Skin of body (tissue), 1 donor: ENCODE measurements at regions not wholly inside any gene's neighbourhood (a gene's known extent, or its start where the extent isn't known, plus 50 kb on each side); places are given as distances from the start of the nearest gene placed in this dataset.

Experiments
- DNase-seq: peaks from one replicate; lab custom pipeline; 2025; lab: John Stamatoyannopoulos, UW

GRCh38 chr15:61639491-61639890 is 410.4 kb upstream of the RORA start:
- no peak for DNase-seq

GRCh38 chr15:61634837-61635236 is 405.7 kb upstream of the RORA start:
- no peak for DNase-seq

- DNase-seq = no peak
Observed at GRCh38 chr15:61633951-61634350, 404.8 kb upstream of the RORA start.

- DNase-seq = no peak
Observed at GRCh38 chr15:61629269-61629668, 400.2 kb upstream of the RORA start.

- no peak for DNase-seq
Observed at GRCh38 chr15:61624950-61625349, 395.8 kb upstream of the RORA start.

GRCh38 chr15:61623746-61624145 is 394.6 kb upstream of the RORA start:
- no peak for DNase-seq

- no peak for DNase-seq
Observed at GRCh38 chr15:61621865-61622264, 392.8 kb upstream of the RORA start.

- DNase-seq = no peak
Observed at GRCh38 chr15:61621146-61621545, 392.0 kb upstream of the RORA start.

GRCh38 chr15:61620151-61620550 is 391.0 kb upstream of the RORA start:
- no peak for DNase-seq

GRCh38 chr15:61613729-61614128 is 384.6 kb upstream of the RORA start:
- DNase-seq = no peak

- DNase-seq = no peak
Observed at GRCh38 chr15:61613138-61613537, 384.0 kb upstream of the RORA start.

GRCh38 chr15:61612111-61612510 is 383.0 kb upstream of the RORA start:
- DNase-seq = no peak

- no peak for DNase-seq
Observed at GRCh38 chr15:61605343-61605742, 376.2 kb upstream of the RORA start.

- DNase-seq = no peak
Observed at GRCh38 chr15:61598655-61599054, 369.6 kb upstream of the RORA start.

- no peak for DNase-seq
Observed at GRCh38 chr15:61584410-61584809, 355.3 kb upstream of the RORA start.

- no peak for DNase-seq
Observed at GRCh38 chr15:61582092-61582491, 353.0 kb upstream of the RORA start.

GRCh38 chr15:61575597-61575996 is 346.5 kb upstream of the RORA start:
- DNase-seq = no peak

- no peak for DNase-seq
Observed at GRCh38 chr15:61571026-61571425, 341.9 kb upstream of the RORA start.

GRCh38 chr15:61564785-61565184 is 335.7 kb upstream of the RORA start:
- no peak for DNase-seq

GRCh38 chr15:61558172-61559136 is 329.4 kb upstream of the RORA start:
- DNase-seq = no peak

- DNase-seq = no peak
Observed at GRCh38 chr15:61556037-61556648, 327.0 kb upstream of the RORA start.

GRCh38 chr15:61549727-61550126 is 320.6 kb upstream of the RORA start:
- no peak for DNase-seq

- DNase-seq = no peak
Observed at GRCh38 chr15:61545763-61546162, 316.7 kb upstream of the RORA start.
